NB4 (cell line): ENCODE measurements at regions not wholly inside any gene's neighbourhood (a gene's known extent, or its start where the extent isn't known, plus 50 kb on each side); places are given as distances from the start of the nearest gene placed in this dataset.

ENCODE experiments used
- MAX ChIP-seq: IDR thresholded peaks from 2 replicates; pipeline ENCODE4 v1.6.1; 2011; ENCODE audit warnings: low read depth, low read length
- POLR2A ChIP-seq: IDR thresholded peaks from 2 replicates; pipeline ENCODE4 v1.6.1; 2011; ENCODE audit warnings: mild to moderate bottlenecking; ENCODE audit not compliant: insufficient read length; ENCODE audit errors: extremely low read depth
- TF ChIP-seq, protein P1 (sequence below): IDR thresholded peaks from one replicate; pipeline ENCODE4 v1.5.1; 2012; ENCODE audit warnings: low read depth, low read length

DNA sequence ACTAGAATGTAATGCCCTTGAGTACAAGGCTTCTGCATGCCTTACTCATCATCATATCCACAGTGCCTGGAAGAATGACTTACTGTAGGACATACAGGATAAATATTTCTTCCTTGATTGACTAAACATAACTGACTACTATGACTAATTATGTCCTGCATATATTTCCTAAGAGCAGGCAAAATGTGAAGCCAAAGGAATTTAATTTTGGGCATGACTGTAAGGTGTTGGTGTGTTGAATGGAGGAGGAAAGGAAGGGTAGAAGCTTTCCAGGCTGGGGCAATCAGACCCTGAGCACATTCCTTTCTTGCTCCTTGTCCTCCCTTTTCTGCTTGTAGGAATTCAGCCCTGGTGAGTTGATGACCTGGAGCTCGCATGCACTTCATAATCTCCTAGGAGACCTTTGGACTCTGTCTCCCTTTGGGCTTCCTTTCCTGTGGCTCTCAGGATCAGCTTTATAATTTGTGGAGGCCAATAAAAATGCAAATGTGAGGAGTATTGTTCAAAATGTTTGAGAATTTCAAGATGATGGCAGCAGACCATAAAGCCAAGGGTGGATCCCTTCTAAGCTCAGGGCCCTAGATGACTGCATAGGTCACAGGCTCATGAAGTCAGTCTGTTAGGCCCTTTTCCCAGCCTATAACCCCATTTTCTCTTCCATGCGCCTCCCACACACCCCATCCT lies 174.0 kb downstream of the HMHB1 start:
- TF ChIP-seq POLR2A (no peak), MAX (no peak)
- TF ChIP-seq, protein P1, sequence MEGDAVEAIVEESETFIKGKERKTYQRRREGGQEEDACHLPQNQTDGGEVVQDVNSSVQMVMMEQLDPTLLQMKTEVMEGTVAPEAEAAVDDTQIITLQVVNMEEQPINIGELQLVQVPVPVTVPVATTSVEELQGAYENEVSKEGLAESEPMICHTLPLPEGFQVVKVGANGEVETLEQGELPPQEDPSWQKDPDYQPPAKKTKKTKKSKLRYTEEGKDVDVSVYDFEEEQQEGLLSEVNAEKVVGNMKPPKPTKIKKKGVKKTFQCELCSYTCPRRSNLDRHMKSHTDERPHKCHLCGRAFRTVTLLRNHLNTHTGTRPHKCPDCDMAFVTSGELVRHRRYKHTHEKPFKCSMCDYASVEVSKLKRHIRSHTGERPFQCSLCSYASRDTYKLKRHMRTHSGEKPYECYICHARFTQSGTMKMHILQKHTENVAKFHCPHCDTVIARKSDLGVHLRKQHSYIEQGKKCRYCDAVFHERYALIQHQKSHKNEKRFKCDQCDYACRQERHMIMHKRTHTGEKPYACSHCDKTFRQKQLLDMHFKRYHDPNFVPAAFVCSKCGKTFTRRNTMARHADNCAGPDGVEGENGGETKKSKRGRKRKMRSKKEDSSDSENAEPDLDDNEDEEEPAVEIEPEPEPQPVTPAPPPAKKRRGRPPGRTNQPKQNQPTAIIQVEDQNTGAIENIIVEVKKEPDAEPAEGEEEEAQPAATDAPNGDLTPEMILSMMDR = no peak
